ENCODE measurements at regions not wholly inside any gene's neighbourhood (a gene's known extent, or its start where the extent isn't known, plus 50 kb on each side); places are given as distances from the start of the nearest gene placed in this dataset.

- no peak for TF ChIP-seq POLR2A (IDR thresholded peaks at IDR 0.05; ENCODE audit: low read length)
- TF ChIP-seq CTCF (IDR thresholded peaks at IDR 0.05) = no peak
- no peak for TF ChIP-seq ELK1 (IDR thresholded peaks at IDR 0.05; ENCODE audit: low read depth, low read length)
- TF ChIP-seq CBX2 (IDR thresholded peaks at IDR 0.05; ENCODE audit: borderline replicate concordance, low read depth) = no peak
- TF ChIP-seq RAD21 (conservative IDR thresholded peaks at IDR 0.05 in 1 of 2, IDR thresholded peaks at IDR 0.05 in 1 of 2) = no peak
- TF ChIP-seq JUNB (IDR thresholded peaks at IDR 0.05) = no peak
- no peak for TF ChIP-seq HOXB13 (CRISPR knock-in tag; IDR thresholded peaks at IDR 0.05; ENCODE audit: low read depth)
- TF ChIP-seq EHMT2 (IDR thresholded peaks at IDR 0.05; ENCODE audit: low read depth) = no peak
- TF ChIP-seq TP53 (CRISPR knock-in tag; IDR thresholded peaks at IDR 0.05) = no peak
- TF ChIP-seq JUN (IDR thresholded peaks at IDR 0.05) = no peak
- TF ChIP-seq CBX8 (IDR thresholded peaks at IDR 0.05) = no peak
These were observed 519.4 kb downstream of the TDRD15 start for GRCh38 chr2:21643180-21643579.
